NCI-H82 treated with DMSO at 0.1 percent for 48 hours (cell line): ENCODE measurements at regions not wholly inside any gene's neighbourhood (a gene's known extent, or its start where the extent isn't known, plus 50 kb on each side); places are given as distances from the start of the nearest gene placed in this dataset.
A peak's percentile ranks its signal among the peaks of the same experiment; 100 is the strongest.
"Not testable (repeated sequence)": the region's sequence is repeated elsewhere in the genome, so short reads cannot be mapped to it uniquely, and the experiment has no call there.

Experiments
- DNase-seq: peaks from one replicate; lab custom pipeline; 2025; ENCODE audit not compliant: unreplicated experiment; lab: John Stamatoyannopoulos, UW

GRCh38 chr1:194369622-194370021 is 1183.2 kb upstream of the B3GALT2 start:
- no peak for DNase-seq

- DNase-seq = no peak
Measured at GRCh38 chr1:194369060-194369459, 1182.6 kb upstream of the B3GALT2 start.

GRCh38 chr1:194367121-194367520 is 1180.7 kb upstream of the B3GALT2 start:
- no peak for DNase-seq

- DNase-seq = no peak
Measured at GRCh38 chr1:194366705-194367104, 1180.3 kb upstream of the B3GALT2 start.

GRCh38 chr1:194362327-194362726 is 1175.9 kb upstream of the B3GALT2 start:
- DNase-seq = no peak

- DNase-seq = no peak
Measured at GRCh38 chr1:194361374-194362131, 1175.1 kb upstream of the B3GALT2 start.

GRCh38 chr1:194358208-194358581 is 1171.8 kb upstream of the B3GALT2 start:
- DNase-seq = no peak

GRCh38 chr1:194357573-194358207 is 1171.3 kb upstream of the B3GALT2 start:
- not testable (repeated sequence) for DNase-seq

GRCh38 chr1:194355488-194356106 is 1169.2 kb upstream of the B3GALT2 start:
- no peak for DNase-seq

GRCh38 chr1:194353121-194353520 is 1166.7 kb upstream of the B3GALT2 start:
- DNase-seq = no peak

GRCh38 chr1:194347200-194347599 is 1160.8 kb upstream of the B3GALT2 start:
- no peak for DNase-seq

GRCh38 chr1:194342484-194343262 is 1156.3 kb upstream of the B3GALT2 start:
- no peak for DNase-seq

GRCh38 chr1:194341587-194341986 is 1155.2 kb upstream of the B3GALT2 start:
- no peak for DNase-seq

- DNase-seq = peak; percentile 65
Measured at GRCh38 chr1:194339471-194339870, 1153.1 kb upstream of the B3GALT2 start.

GRCh38 chr1:194338241-194338948 is 1152.0 kb upstream of the B3GALT2 start:
- DNase-seq = no peak

- DNase-seq = no peak
Measured at GRCh38 chr1:194333240-194333639, 1146.8 kb upstream of the B3GALT2 start.

GRCh38 chr1:194331758-194332157 is 1145.3 kb upstream of the B3GALT2 start:
- DNase-seq = no peak

GRCh38 chr1:194322751-194323150 is 1136.3 kb upstream of the B3GALT2 start:
- no peak for DNase-seq

- peak; percentile 20 for DNase-seq
Measured at GRCh38 chr1:194318790-194319280, 1132.4 kb upstream of the B3GALT2 start.

GRCh38 chr1:194309697-194310096 is 1123.3 kb upstream of the B3GALT2 start:
- no peak for DNase-seq

GRCh38 chr1:194309269-194309668 is 1122.9 kb upstream of the B3GALT2 start:
- no peak for DNase-seq
